Effector CD4-positive, alpha-beta T cell (primary cell): ENCODE measurements at regions not wholly inside any gene's neighbourhood (a gene's known extent, or its start where the extent isn't known, plus 50 kb on each side); places are given as distances from the start of the nearest gene placed in this dataset.
"Not testable (repeated sequence)": the region's sequence is repeated elsewhere in the genome, so short reads cannot be mapped to it uniquely, and the experiment has no call there.

Experiments
- DNase-seq: peaks from one replicate; pipeline ENCODE4 v3.0.0-alpha.2; 2020

DNA sequence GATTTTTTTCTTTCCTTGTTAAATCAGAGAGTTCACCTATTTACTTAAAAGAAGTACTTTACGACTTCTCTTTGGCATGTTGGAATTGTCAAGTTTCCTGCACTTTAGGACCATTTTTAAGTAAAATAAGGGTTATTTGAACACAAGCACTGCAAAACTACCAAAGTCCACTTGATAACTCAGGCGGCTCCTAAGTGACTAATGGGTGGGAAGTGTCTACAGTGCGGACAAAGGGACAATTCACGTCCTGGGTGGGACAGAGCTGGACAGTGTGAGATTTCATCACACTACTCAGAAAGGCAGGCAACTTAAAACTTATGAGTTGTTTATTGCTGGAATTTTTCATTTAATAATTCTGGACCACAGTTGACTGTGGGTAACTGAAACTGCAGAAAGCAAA is 590.2 kb upstream of the UBE2E2 start:
- no peak for DNase-seq

GRCh38 chr3:22615790-22616189 is 587.3 kb upstream of the UBE2E2 start:
- no peak for DNase-seq

DNA sequence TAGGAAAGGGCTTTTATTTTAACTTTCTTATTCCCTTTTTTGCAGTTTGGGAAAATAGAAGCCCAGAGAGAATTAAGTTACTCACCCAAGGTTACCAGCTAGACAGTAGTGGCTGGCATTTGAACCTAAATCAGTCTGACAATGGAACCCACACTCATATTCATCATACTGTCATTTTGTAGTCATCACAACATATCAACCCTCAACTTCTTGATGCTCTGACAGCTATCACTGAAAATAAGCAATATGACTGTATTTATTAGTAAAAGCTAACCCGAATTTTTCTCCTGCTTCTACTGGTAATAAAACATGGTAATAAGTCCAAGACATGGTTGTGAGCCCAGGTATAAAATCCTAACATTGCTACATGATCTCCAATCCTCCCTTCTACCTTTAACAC is 585.8 kb upstream of the UBE2E2 start:
- DNase-seq = no peak

GRCh38 chr3:22620498-22620897 is 582.6 kb upstream of the UBE2E2 start:
- DNase-seq = no peak

GRCh38 chr3:22621205-22621809 is 581.8 kb upstream of the UBE2E2 start:
- no peak for DNase-seq

GRCh38 chr3:22627993-22628499 is 575.1 kb upstream of the UBE2E2 start:
- DNase-seq = no peak

- no peak for DNase-seq
Measured at GRCh38 chr3:22632536-22632935, 570.6 kb upstream of the UBE2E2 start.

DNA sequence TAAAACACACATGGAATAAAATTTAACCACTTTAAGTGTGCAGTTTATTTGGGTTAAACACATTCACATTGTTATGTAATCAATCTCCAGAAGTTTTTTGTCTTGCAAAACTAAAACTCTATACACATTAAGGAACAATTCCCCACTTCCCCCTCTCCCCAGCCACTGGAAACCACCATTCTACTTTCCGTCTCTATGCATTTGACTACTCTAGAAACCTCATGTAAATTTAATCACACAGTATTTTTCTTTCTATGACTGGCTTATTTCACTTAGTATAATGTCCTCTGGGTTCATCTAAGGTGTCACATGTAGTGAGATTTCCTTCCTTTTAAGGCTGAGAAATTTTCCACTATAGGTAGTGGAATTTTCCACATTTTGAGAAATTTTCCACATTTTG is 568.7 kb upstream of the UBE2E2 start:
- no peak for DNase-seq

- DNase-seq = no peak
Measured at GRCh38 chr3:22659651-22660475, 543.3 kb upstream of the UBE2E2 start.

- DNase-seq = no peak
Measured at GRCh38 chr3:22660606-22661005, 542.5 kb upstream of the UBE2E2 start.

DNA sequence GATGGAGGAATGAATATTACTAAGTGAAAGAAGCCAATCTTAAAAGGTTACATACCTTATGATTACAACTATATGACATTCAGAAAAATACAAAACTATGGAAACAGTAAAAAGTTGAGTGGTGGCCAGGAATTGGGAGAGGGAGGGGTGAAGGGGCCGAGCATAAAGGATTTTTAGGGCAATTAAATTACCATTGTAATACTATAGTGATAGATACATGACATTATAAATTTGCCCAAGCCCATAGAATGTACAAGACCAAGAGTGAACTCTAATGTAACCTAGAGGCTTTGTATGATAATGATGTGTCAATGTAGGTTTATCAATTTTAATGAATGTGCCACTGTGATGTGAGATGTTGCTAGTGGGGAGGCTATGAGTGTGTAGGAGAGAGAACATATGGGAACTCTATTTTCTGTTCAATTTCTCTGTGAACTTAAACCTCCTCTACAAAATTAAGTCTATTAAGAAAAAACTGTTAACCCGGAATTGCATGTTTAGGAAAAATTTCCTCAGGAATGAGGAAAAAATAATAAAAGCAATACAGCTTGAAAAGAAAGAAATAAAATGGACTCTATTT is 541.9 kb upstream of the UBE2E2 start:
- no peak for DNase-seq

DNA sequence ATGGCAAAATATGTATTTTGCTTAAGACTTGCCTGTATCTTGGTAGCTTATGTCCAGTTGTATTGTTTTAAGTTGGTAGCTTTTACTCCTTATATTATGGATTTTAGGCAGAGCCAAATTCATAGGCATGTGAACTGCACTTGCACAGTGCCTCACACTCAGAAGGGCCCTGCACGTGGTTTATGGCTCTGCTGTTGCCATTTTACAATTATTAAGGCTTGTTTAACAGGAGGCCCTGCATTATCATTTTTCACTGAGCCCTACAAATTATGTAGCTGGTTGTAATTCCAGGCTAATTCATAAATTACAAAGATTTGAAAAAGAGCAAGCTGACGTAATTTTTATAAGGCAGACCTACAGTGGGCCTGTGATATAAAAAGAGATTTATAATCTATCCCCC is 537.6 kb upstream of the UBE2E2 start:
- no peak for DNase-seq

- no peak for DNase-seq
Measured at GRCh38 chr3:22666736-22667135, 536.4 kb upstream of the UBE2E2 start.

- no peak for DNase-seq
Measured at GRCh38 chr3:22671848-22672247, 531.3 kb upstream of the UBE2E2 start.

GRCh38 chr3:22684739-22685138 is 518.4 kb upstream of the UBE2E2 start:
- DNase-seq = no peak

DNA sequence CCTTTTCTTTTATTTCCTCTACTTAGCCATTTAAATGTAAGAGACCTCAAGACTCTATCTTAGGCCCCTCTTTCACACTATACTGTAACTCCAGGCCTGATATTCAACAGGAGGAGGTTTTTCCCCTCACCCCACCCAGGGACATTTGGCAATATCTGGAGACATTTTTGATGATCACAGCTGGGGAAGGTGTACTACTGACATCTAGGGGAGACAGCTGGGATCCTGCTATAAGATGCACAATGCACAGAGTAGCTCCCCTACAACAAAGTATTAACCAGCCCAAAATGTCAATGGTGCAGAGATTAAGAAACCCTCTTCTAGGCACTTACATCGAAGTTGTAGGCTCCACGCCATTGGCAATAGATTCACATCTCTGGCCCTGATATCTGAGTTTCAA is 517.5 kb upstream of the UBE2E2 start:
- DNase-seq = no peak

GRCh38 chr3:22691407-22691806 is 511.7 kb upstream of the UBE2E2 start:
- no peak for DNase-seq

GRCh38 chr3:22691856-22692628 is 511.1 kb upstream of the UBE2E2 start:
- no peak for DNase-seq

GRCh38 chr3:22700876-22701275 is 502.3 kb upstream of the UBE2E2 start:
- no peak for DNase-seq

DNA sequence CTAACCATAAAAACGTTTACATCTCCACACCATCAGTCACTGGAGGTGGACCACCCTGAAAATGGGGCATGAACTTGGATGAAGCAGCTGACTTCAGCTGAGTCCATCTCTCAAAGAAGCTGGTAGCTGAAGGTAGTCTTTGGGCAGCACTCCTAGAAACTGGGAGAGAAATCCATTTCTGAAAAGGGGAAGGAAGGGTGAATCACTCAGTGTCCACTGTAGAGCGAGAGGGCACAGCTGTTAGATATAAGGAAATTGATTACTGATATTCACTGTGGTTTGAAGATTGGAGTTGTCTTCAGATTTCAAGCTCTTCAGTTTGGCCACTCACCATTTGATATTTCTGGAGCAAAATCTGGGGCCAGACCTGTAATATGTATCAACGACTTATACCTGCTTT is 499.0 kb upstream of the UBE2E2 start:
- no peak for DNase-seq

- no peak for DNase-seq
Measured at GRCh38 chr3:22704571-22705354, 498.4 kb upstream of the UBE2E2 start.

- not testable (repeated sequence) for DNase-seq
Measured at GRCh38 chr3:22706922-22707321, 496.2 kb upstream of the UBE2E2 start.
